22Rv1 (cell line): ENCODE measurements at regions not wholly inside any gene's neighbourhood (a gene's known extent, or its start where the extent isn't known, plus 50 kb on each side); places are given as distances from the start of the nearest gene placed in this dataset.

ENCODE experiments used
- CTCF ChIP-seq: fragments of 450-650 bp; IDR thresholded peaks from 2 replicates; pipeline ENCODE4 v1.5.1; 2017; ENCODE audit warnings: mild to moderate bottlenecking
- ZFX ChIP-seq: fragments of 450-650 bp; IDR thresholded peaks from 2 replicates; pipeline ENCODE4 v1.6.1; 2017; ENCODE audit warnings: antibody characterized with exemption, borderline replicate concordance

- no peak for TF ChIP-seq CTCF
- TF ChIP-seq ZFX: no peak
These were observed 117.2 kb downstream of the CAAP1 start for GRCh38 chr9:26775391-26775790.
